GM19395 (cell line): ENCODE measurements at regions not wholly inside any gene's neighbourhood (a gene's known extent, or its start where the extent isn't known, plus 50 kb on each side); places are given as distances from the start of the nearest gene placed in this dataset.
"Not testable (repeated sequence)": the region's sequence is repeated elsewhere in the genome, so short reads cannot be mapped to it uniquely, and the experiment has no call there.

Experiments
- ATAC-seq: cut with Tn5 transposase; IDR thresholded peaks from one replicate; pipeline ENCODE4 v1.9.1; 2021; ENCODE audit warnings: mild to moderate bottlenecking, moderate library complexity; ENCODE audit not compliant: unreplicated experiment

- no peak for ATAC-seq
Measured at GRCh38 chr18:22694954-22695353, 238.2 kb upstream of the RBBP8 start.

- ATAC-seq: no peak
Measured at GRCh38 chr18:22695674-22696073, 237.5 kb upstream of the RBBP8 start.

- ATAC-seq: no peak
Measured at GRCh38 chr18:22697561-22697960, 235.6 kb upstream of the RBBP8 start.

- ATAC-seq: no peak
Measured at GRCh38 chr18:22698711-22699110, 234.4 kb upstream of the RBBP8 start.

- ATAC-seq: no peak
Measured at GRCh38 chr18:22699629-22700028, 233.5 kb upstream of the RBBP8 start.

GRCh38 chr18:22700920-22701319, 232.2 kb upstream of the RBBP8 start:
- ATAC-seq: no peak

- no peak for ATAC-seq
Measured at GRCh38 chr18:22701326-22701725, 231.8 kb upstream of the RBBP8 start.

GRCh38 chr18:22701795-22702194, 231.3 kb upstream of the RBBP8 start:
- no peak for ATAC-seq

GRCh38 chr18:22702806-22703205, 230.3 kb upstream of the RBBP8 start:
- ATAC-seq: no peak

- ATAC-seq: no peak
Measured at GRCh38 chr18:22703883-22704585, 229.1 kb upstream of the RBBP8 start.

- ATAC-seq: no peak
Measured at GRCh38 chr18:22704586-22704918, 228.6 kb upstream of the RBBP8 start.

- ATAC-seq: no peak
Measured at GRCh38 chr18:22705328-22705727, 227.8 kb upstream of the RBBP8 start.

GRCh38 chr18:22706025-22706424, 227.1 kb upstream of the RBBP8 start:
- ATAC-seq: not testable (repeated sequence)

GRCh38 chr18:22709288-22710060, 223.7 kb upstream of the RBBP8 start:
- no peak for ATAC-seq

- ATAC-seq: no peak
Measured at GRCh38 chr18:22710673-22711191, 222.4 kb upstream of the RBBP8 start.

GRCh38 chr18:22711192-22711685, 221.9 kb upstream of the RBBP8 start:
- no peak for ATAC-seq

- no peak for ATAC-seq
Measured at GRCh38 chr18:22713511-22713910, 219.6 kb upstream of the RBBP8 start.

GRCh38 chr18:22717536-22717935, 215.6 kb upstream of the RBBP8 start:
- ATAC-seq: not testable (repeated sequence)

- no peak for ATAC-seq
Measured at GRCh38 chr18:22723221-22723620, 209.9 kb upstream of the RBBP8 start.

- no peak for ATAC-seq
Measured at GRCh38 chr18:22723773-22724172, 209.4 kb upstream of the RBBP8 start.

GRCh38 chr18:22726469-22726868, 206.7 kb upstream of the RBBP8 start:
- ATAC-seq: no peak

GRCh38 chr18:22728016-22728415, 205.1 kb upstream of the RBBP8 start:
- no peak for ATAC-seq
